PC-3 (cell line): ENCODE measurements at regions not wholly inside any gene's neighbourhood (a gene's known extent, or its start where the extent isn't known, plus 50 kb on each side); places are given as distances from the start of the nearest gene placed in this dataset.

ENCODE experiments used
- ATAC-seq: fragments of 200-7000 bp; cut with Tn5 transposase; 2 replicates; pipeline ENCODE4 v1.9.1; 2020; ENCODE audit warnings: mild to moderate bottlenecking, moderate library complexity
- BruUV-seq: library from RNA; stranded (reverse); fragments of 400-500 nt; replicated peaks from 2 replicates; lab custom pipeline; 2021; lab: Mats Ljungman, UMichigan
- CTCF ChIA-PET: fragments of 300-600 bp; sonication (Branson Sonifier 250); formaldehyde crosslinking; loops from one replicate; lab custom pipeline; 2022; ENCODE audit warnings: antibody characterized with exemption; lab: Charles Lee
- POLR2A ChIA-PET: fragments of 300-600 bp; sonication (Branson Sonifier 250); formaldehyde crosslinking; loops from one replicate; lab custom pipeline; 2022; ENCODE audit warnings: antibody characterized with exemption; ENCODE audit not compliant: unreplicated experiment; lab: Charles Lee
- DNase-seq: peaks from one replicate; pipeline ENCODE4 v3.0.0-alpha.2; 2015
- H2AFZ ChIP-seq: fragments of 300-600 bp; sonication (generic); 2 replicates; pipeline ENCODE4 v1.6.0; 2016; ENCODE audit warnings: antibody characterized with exemption, low read length
- H3F3A ChIP-seq: fragments of 300-600 bp; sonication (generic); one replicate; pipeline ENCODE4 v1.6.0; 2017; ENCODE audit warnings: antibody characterized with exemption, low read length, control low read depth, mild to moderate bottlenecking; ENCODE audit not compliant: unreplicated experiment
- H3K27ac ChIP-seq: fragments of 300-600 bp; sonication (generic); 2 replicates; pipeline ENCODE4 v1.5.1; 2016; ENCODE audit warnings: mild to moderate bottlenecking, low read length
- H3K27me3 ChIP-seq: fragments of 300-600 bp; sonication (generic); 2 replicates; pipeline ENCODE4 v1.6.1; 2016; ENCODE audit warnings: low read length, mixed read lengths
- H3K36me3 ChIP-seq: fragments of 300-600 bp; sonication (generic); 2 replicates; pipeline ENCODE4 v1.6.1; 2016; ENCODE audit warnings: low read depth, mixed run types, low read length, mixed read lengths
- H3K4me1 ChIP-seq: fragments of 300-600 bp; sonication (generic); 2 replicates; pipeline ENCODE4 v1.5.1; 2016; ENCODE audit warnings: low read length; ENCODE audit not compliant: insufficient read depth
- H3K4me2 ChIP-seq: fragments of 300-600 bp; sonication (generic); 2 replicates; pipeline ENCODE4 v1.6.0; 2016; ENCODE audit warnings: low read length
- H3K4me3 ChIP-seq: fragments of 300-600 bp; sonication (generic); 2 replicates; pipeline ENCODE4 v1.5.1; 2016; ENCODE audit warnings: mild to moderate bottlenecking, low read length, mixed read lengths
- H3K79me2 ChIP-seq: fragments of 300-600 bp; sonication (generic); 2 replicates; pipeline ENCODE4 v1.6.1; 2017; ENCODE audit warnings: low read length, mixed read lengths
- H3K9ac ChIP-seq: fragments of 300-600 bp; sonication (generic); 2 replicates; pipeline ENCODE4 v1.6.0; 2016; ENCODE audit warnings: mild to moderate bottlenecking, low read length
- H3K9me2 ChIP-seq: fragments of 300-600 bp; sonication (generic); replicated peaks from 2 replicates; pipeline ENCODE4 v1.6.1; 2016; ENCODE audit warnings: mixed run types, low read length, mixed read lengths
- H3K9me3 ChIP-seq: fragments of 300-600 bp; sonication (generic); 2 replicates; pipeline ENCODE4 v1.6.1; 2016; ENCODE audit warnings: low read length, mixed read lengths
- H4K20me1 ChIP-seq: fragments of 300-600 bp; sonication (generic); 2 replicates; pipeline ENCODE4 v1.6.1; 2016; ENCODE audit warnings: low read length, mixed read lengths
- EZH2 ChIP-seq: fragments of 300-600 bp; sonication (generic); IDR thresholded peaks from one replicate; pipeline ENCODE4 v1.6.1; 2017; ENCODE audit warnings: antibody characterized with exemption, mild to moderate bottlenecking, low read length; ENCODE audit not compliant: unreplicated experiment
- EZH2phosphoT487 ChIP-seq: fragments of 300-600 bp; sonication (generic); IDR thresholded peaks from 2 replicates; pipeline ENCODE4 v1.6.1; 2018; ENCODE audit warnings: mild to moderate bottlenecking, antibody characterized with exemption, low read length, borderline replicate concordance
- intact Hi-C: fragments of 100-400 bp; cut with micrococcal nuclease; formaldehyde crosslinking; loops from 2 replicates; pipeline ENCODE4 v1.9.0; 2023
- TF ChIP-seq, protein P1 (sequence below): fragments of 300-600 bp; sonication (generic); conservative IDR thresholded peaks from 2 replicates; pipeline ENCODE4 v1.5.1; 2017; ENCODE audit warnings: antibody characterized with exemption, low read depth, mild to moderate bottlenecking, low read length

DNA sequence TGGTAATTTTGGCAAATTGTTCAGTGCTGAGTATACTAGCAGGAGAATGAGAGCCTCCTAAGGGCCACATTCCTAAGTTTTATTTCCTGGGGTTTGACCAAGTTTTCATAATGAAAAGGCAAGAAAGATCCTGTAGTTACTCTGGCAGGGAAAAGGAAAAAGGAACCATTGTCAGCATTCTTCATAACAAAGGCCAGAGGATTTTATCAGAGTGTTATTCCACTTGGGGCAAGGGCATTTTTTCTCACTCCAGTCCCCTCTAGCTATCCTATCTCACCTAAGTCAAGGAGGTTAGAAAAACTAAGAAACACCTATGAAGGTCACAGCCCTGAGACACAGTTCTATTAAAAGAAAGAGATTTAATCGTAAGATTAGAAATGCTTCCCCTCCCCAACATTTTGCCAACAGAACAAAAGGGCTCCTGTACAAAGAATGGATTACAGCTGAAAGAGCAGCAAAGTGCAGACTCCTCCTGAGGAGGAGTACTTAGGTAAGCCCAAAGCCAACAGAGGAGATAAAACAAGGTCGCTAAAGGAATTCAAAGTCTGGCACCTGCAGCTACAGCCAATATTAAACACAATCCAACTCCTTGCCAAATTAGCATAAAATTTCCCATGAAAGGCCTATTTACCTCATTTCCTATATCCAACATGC lies 162.4 kb downstream of the GALC start:
- ATAC-seq: no peak
- POLR2A ChIA-PET: no interaction called here

DNA sequence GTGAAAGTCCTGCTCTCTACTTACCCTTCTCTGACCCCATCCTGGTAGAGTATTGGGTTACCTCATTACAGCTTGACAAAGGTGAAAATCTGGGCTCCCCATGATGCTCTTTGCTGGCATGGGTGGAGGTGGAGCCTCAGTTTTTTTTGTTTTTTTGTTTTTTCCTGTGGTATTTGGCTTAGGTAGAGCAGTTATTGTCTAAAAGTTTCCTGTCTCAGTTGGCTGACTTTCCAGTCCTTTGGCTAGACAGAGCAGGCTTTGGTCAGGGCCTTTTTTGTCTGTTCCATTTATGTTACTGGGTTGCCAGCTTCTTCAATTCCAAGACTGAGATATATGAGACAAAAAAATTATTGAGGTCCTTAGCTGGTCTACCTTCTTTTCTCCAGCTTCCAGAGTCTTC lies 163.4 kb downstream of the GALC start:
- intact Hi-C loops: no loop called here
- Histone ChIP-seq H3K27ac (no peak overlapping the region), H3K4me2 (no peak overlapping the region), H3K9ac (no peak overlapping the region), H3K27me3 (no peaks in the 10 kb centered on the region), H3K36me3 (no peaks in the 10 kb centered on the region), H2AFZ (no peak overlapping the region), H3K4me3 (no peak overlapping the region), H3K79me2 (no peaks in the 10 kb centered on the region), H3F3A (no peaks in the 10 kb centered on the region), H4K20me1 (no peaks in the 10 kb centered on the region), H3K9me3 (0 out of 2 replicates have a peak, but pooled peaks cover 2% of the 10 kb centered on the region), H3K4me1 (no peaks in the 10 kb centered on the region), H3K9me2 (no peaks in the 10 kb centered on the region)
- POLR2A ChIA-PET: no interaction called here
- DNase-seq (no peak), ATAC-seq (no peak)
- CTCF ChIA-PET: no interaction called here
- BruUV-seq: no TSS peak
- TF ChIP-seq EZH2 (no peak), EZH2phosphoT487 (no peak)
- TF ChIP-seq, protein P1, sequence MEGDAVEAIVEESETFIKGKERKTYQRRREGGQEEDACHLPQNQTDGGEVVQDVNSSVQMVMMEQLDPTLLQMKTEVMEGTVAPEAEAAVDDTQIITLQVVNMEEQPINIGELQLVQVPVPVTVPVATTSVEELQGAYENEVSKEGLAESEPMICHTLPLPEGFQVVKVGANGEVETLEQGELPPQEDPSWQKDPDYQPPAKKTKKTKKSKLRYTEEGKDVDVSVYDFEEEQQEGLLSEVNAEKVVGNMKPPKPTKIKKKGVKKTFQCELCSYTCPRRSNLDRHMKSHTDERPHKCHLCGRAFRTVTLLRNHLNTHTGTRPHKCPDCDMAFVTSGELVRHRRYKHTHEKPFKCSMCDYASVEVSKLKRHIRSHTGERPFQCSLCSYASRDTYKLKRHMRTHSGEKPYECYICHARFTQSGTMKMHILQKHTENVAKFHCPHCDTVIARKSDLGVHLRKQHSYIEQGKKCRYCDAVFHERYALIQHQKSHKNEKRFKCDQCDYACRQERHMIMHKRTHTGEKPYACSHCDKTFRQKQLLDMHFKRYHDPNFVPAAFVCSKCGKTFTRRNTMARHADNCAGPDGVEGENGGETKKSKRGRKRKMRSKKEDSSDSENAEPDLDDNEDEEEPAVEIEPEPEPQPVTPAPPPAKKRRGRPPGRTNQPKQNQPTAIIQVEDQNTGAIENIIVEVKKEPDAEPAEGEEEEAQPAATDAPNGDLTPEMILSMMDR: no peak

More for the DNA sequence above, 162.4 kb downstream of the GALC start:
- H3K79me2 ChIP-seq: no peaks in the 10 kb centered on the region
- no peak overlapping the region for H3K4me2 ChIP-seq
- H3K27ac ChIP-seq: no peak overlapping the region
- no peak overlapping the region for H2AFZ ChIP-seq
- H3K27me3 ChIP-seq: no peaks in the 10 kb centered on the region
- BruUV-seq: no TSS peak
- CTCF ChIA-PET: no interaction called here
- DNase-seq: no peak
- no peaks in the 10 kb centered on the region for H3K9me2 ChIP-seq
- TF ChIP-seq, protein P1: no peak
- TF ChIP-seq EZH2phosphoT487 (no peak), EZH2 (no peak)
- H3K36me3 ChIP-seq: no peaks in the 10 kb centered on the region
- H3K9ac ChIP-seq: no peak overlapping the region
- H3F3A ChIP-seq: no peaks in the 10 kb centered on the region
- H3K4me1 ChIP-seq: no peaks in the 10 kb centered on the region
- H4K20me1 ChIP-seq: no peaks in the 10 kb centered on the region
- H3K9me3 ChIP-seq: 0 out of 2 replicates have a peak, but pooled peaks cover 2% of the 10 kb centered on the region
- no peak overlapping the region for H3K4me3 ChIP-seq
- intact Hi-C loops: no loop called here

DNA sequence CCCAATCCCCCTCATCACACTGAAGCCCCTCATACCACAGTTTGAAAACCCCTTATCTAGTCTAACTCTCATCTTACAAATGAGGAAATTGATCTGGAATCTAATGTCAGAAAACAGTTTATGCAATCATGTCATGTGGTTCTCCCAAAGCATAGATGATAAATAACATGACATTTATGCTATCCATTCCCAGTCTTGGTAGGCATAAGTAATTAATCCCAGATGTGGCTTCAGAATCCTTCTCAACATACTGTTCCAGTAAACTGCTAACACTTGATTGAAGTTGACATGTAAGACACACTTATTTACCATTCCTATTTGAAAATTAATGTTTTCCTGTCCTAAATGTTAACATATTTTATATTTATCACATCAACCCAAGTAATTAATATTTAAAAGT lies 168.7 kb downstream of the GALC start:
- Histone ChIP-seq H3K9ac (no peak overlapping the region), H4K20me1 (no peaks in the 10 kb centered on the region), H3K27ac (no peak overlapping the region), H3F3A (no peaks in the 10 kb centered on the region), H3K9me3 (no peaks in the 10 kb centered on the region), H3K36me3 (no peaks in the 10 kb centered on the region), H3K79me2 (no peaks in the 10 kb centered on the region), H3K4me3 (no peak overlapping the region), H3K9me2 (no peaks in the 10 kb centered on the region), H3K4me2 (no peak overlapping the region), H3K4me1 (no peaks in the 10 kb centered on the region), H2AFZ (no peak overlapping the region), H3K27me3 (no peaks in the 10 kb centered on the region)
- CTCF ChIA-PET: no interaction called here
- POLR2A ChIA-PET: no interaction called here
- TF ChIP-seq EZH2: no peak
- no peak for TF ChIP-seq EZH2phosphoT487
- ATAC-seq (no peak), DNase-seq (no peak)
- no TSS peak for BruUV-seq
- intact Hi-C loops: no loop called here
